Dedifferentiated amniotic fluid mesenchymal stem cell (primary cell): ENCODE measurements at regions not wholly inside any gene's neighbourhood (a gene's known extent, or its start where the extent isn't known, plus 50 kb on each side); places are given as distances from the start of the nearest gene placed in this dataset.

Source experiments
- DNase-seq: peaks from one replicate; pipeline ENCODE4 v3.0.0-alpha.2; 2016; ENCODE audit errors: extremely low spot score

DNA sequence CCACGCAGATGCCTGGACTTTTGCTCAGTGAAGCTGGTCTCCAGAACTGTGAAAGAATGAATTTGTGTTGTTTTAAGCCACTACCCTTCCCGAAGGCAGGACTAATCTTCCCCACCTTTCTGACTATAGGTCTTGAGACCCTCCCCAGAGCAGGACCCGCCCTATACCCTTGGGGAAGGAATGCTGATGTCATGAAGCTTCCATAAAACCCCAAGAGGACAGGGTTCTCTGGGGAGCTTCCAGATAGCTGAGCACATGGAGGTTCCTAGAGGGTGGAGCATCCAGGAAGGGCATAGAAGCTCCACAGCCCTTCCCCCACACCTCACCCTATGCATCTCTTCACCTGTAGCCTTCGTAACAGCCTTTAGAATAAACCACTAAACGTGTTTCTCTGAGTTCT is 287.8 kb downstream of the SOX9 start:
- DNase-seq, result no peak

DNA sequence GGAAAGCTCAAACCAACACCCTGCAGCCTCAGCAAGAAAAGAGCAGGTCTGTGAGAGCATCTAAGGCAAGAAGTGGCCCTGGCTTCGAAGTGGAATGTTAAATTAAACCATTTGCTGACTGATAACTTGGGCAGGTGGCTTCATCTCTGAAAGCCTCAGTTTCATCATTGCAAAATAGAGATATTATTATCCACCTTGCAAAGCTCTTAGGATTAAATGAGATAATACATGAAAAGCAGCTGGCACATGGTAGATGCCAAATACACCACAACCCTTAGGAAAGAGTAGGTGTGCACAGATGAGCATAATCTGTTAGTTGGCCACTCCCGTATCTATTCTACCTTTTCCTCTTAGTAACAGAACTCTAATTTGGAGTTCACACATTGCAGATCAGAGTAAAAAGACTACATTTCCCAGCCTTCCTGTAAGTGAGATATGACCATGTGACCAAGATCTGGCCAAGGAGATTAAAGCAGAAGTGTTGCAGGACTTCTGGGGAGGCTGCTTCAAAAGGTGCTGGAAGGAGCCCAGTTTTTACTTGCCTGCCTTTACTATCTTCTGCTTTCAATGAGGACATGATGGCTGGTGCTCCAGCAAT is 288.7 kb downstream of the SOX9 start:
- no peak for DNase-seq

DNA sequence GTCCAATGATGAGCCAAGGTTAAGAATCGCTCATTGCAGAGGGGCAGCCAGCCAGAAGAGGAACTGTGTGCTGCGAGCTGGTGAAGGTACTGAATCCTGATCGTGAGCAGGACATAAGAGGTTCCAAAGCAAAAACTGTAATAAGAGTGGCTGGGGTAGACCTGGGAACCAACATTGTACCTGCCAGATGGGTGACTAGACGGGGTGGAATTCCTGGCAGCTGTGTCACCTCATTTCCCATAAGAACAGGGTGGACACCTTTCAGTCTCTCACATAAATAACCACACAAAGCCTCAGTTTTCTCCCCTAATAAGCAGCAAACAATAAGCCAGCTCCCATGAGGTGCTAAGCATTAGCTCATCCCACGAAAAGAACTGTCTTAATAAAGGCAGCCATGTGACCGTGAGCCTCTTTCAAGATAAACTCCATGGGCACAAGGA is 290.3 kb downstream of the SOX9 start:
- DNase-seq, result no peak

DNA sequence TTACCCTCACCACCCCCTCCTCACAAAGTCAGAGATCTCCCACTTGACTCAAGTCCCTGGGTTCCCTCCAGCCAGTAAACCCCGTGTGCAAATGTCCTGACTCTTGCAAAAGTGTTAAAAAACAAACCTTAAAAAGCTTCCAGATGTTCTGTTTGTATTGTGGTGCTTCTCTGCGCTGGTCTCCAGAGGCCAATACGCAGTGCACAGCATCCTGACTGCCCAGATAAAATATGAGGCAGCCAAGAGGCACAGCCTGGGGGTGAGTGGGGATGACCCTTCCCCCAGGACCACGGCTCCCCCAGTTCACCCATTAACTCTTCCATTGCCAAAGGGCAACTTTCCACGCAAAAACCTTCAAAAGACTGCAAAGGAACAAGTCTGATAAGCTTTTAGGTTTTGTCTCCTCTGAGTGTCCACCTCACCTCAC is 291.8 kb downstream of the SOX9 start:
- no peak for DNase-seq

DNA sequence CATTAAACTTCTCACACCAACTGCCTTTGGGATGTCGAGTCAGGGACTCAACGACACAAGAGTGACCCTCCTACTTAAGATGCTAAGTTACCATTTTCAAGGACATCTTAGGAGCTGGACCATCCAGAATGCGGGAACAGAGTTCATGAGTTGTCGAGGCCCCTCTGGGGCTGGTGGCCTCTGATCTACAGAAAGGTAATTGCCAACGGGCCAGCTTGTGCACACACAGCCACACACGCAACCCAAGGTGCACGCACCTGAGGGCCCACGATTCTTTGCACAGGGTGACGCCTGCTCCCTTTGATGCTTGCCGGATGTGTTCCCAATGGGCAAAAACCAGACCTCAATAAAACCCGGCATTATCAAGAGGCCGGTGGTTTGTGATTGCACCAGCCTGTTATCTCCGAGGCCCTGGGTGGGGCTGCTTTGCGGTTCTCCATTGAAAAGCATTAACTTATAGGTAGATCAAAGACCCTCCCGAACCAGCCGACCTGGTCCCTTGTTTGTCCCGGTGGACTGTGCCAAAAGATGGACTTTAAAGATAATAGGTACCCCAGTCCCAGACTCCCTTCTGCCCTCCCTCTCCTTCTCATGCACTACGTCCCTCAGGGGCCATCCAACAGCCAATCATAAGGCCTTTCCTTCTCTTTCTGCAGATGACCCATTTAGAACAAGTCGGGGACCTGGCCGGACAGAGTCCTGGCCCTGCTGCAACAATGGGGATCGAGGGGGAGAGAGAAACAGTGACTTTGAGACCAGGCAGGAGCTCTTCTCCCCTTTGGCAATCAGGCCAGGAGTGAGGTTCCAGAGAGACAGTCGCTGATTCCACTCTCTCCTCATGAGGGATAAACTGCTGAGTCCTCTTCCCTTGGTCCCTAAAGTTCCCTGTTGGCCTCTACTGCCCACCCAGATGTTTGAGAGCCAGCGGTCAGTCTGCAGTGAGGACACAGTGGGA is 292.5 kb downstream of the SOX9 start:
- no peak for DNase-seq

DNA sequence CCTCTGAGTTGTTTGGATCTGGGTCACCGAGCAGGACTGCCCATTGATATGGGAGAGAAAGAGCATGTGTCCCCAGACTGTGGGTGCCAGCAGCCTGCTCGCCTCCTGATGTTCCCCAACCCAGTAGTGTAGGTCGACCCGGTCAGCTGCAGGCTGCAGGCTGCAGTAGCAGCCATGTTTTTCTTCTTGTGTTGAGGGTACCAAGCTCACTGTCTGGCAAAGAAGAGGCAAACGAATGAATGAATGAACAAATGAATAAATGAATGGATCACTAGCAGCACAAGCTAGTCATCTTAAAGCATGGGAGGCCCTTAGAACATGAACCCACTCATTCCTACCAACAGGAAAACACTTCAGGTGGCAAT is 293.2 kb downstream of the SOX9 start:
- no peak for DNase-seq

DNA sequence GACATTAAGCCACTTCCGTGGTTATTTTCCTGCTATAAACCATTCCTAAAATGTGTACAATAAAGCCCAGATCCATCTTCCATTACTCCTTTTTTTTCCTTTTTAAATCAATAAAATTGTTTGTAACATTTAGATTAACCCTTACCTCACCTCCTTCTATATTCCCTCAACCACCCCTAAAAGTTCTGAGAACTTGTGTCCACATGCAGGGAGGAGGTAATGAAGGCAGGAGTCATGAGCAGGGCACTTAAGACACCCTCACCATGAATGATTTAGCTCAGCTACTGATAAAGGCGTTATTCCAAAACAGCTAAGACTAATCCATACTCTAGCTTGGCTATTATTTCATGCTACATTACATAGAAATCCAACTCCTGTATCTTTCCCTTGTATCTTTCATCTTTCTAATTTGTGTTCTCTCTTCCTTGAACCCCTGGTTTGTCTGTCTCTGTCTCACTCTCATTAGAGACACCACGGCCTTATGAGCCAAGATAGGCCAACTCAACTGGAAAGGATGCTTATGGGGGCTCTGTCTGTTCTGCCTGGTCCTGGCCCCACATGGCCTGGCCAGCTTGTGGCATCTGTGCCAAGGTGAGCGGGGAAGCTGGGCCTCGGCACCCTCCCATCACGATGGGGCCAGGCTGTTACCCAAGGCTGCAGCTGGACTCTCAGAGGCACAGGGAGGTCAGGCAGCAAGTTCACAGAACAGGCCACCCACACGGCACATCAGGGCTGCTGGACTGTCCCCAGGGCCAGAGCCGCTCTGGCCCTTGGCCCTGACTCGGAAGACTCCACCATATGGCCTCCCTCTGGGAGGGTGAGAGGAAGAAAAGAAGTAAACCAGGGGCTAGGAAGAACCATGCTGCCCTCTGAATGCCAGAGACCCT is 294.4 kb downstream of the SOX9 start:
- DNase-seq, result no peak

DNA sequence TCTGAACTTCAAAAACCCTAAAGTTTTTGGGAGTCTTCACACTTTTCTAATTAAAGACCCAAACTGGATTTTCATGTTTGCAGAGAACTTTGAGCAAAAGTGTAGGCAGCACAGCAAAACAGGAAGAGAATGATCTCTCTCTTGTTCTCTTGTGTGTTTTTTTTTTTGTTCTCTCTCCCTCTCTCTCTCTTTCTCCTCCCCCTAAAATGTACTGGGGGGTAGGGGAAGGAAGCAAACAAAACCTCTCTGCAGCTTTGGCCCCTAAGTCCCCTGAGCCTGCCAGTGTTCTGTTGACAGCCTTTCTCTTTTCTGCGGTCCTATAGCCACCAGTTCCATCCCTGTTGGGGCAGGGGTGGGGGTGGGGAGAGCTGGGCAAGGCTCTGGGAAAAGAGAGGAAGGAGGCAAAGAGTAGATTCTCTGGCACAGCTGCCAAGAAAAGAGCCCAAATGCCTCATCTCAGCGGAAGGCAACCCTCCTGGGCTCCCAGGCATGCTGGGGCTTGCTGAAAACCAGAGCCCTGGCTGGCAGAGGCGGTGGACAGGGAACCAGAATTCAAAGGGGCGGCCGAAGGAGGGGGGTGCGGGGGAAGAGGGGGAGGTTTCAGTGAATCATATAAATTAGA is 295.3 kb downstream of the SOX9 start:
- DNase-seq, result no peak

DNA sequence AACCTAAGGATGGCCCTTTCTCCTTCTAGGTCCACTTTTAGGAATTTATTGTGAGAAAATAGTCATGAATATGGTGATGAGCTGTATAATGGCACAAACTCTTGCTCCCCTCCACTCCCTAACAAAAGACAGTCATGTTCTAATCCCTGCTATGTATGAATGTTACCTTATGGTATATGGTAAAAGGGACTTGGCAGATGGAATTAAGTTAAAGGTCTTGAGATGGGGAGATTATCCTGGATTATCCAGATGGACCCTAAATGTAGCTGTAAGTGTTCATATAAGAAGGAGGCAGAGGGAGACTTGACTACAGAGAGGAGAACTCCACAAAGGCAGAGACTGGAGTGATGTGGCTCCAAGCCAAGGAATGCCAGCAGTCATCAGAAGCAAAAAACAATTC is 296.1 kb downstream of the SOX9 start:
- no peak for DNase-seq

DNA sequence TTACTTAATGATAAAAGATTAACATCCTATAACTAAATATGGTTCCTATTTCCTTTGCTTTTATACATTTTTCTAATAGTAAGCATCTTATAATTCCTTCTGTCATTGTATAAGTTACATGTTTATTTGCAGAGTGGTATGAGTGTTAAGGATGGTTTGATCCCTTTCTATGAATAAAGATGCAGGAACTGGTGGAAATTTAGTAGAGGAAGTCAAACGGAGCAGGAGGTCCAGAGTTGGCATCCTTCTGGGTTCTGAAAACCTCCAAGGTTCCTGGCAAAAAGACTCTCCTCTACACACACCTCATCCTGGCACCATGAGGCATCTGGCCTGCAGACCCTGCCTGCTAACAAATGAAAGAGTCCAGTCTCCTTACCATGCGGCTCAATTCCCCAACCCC is 296.8 kb downstream of the SOX9 start:
- no peak for DNase-seq

DNA sequence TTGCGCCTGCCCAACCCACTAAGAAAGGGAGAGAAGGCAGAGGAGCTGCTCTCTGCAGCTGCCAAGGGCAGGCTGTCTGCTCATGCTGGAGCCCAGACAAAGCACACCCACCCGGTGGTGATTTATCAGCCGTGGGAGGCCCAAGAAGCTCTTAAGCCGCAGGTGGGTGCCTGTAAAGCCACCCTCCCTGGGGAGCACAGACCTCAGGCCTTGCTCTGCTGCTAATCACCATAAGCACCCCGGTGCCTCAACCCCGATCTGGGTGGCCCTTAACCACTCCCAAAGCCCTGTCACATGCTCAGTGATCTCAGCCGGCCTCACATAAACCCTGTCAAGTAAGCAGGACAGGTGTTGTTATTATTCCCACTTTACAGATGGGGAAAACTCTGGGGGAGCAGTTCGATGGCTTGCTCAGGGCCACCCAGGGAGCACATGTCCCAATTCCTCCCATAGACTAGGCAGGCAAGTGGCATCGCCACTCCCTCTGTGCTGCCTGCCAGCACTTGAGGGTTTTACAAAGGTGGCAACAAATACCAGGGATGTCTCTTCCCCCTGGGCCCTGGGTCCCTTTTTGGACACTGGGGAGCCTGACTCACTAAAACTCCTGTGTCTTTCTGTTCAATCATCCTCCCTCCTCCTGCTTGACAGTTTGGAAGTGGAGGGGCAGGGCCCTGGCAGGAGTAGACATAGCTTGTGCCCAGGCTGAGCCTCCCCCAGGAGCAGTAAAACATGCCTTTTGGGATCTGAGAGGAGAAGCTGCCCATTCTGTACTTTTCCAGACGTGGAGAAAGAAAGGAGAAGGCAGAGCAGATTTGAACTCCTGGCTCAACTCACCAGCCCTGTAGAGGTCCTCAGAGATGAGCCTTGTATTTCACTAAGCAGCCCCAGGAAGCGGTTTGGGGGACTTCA is 299.3 kb downstream of the SOX9 start:
- no peak for DNase-seq

DNA sequence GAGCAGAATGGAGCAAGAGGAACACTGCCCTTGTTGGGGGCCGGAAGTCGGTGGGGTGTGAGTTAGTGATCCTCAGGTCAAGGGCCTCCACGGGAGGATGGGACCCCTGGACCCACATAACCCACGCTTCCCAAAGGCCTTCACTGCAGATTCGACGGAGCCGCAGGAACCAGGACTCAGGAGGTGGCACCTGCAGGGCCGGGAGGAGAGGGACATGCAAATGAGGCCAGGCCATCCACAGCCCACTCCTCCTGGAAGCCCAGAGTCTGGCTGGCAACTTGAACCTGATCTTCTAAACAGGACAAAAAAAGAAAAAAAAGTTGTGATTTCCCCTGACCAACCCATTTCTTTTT is 299.9 kb downstream of the SOX9 start:
- no peak for DNase-seq

DNA sequence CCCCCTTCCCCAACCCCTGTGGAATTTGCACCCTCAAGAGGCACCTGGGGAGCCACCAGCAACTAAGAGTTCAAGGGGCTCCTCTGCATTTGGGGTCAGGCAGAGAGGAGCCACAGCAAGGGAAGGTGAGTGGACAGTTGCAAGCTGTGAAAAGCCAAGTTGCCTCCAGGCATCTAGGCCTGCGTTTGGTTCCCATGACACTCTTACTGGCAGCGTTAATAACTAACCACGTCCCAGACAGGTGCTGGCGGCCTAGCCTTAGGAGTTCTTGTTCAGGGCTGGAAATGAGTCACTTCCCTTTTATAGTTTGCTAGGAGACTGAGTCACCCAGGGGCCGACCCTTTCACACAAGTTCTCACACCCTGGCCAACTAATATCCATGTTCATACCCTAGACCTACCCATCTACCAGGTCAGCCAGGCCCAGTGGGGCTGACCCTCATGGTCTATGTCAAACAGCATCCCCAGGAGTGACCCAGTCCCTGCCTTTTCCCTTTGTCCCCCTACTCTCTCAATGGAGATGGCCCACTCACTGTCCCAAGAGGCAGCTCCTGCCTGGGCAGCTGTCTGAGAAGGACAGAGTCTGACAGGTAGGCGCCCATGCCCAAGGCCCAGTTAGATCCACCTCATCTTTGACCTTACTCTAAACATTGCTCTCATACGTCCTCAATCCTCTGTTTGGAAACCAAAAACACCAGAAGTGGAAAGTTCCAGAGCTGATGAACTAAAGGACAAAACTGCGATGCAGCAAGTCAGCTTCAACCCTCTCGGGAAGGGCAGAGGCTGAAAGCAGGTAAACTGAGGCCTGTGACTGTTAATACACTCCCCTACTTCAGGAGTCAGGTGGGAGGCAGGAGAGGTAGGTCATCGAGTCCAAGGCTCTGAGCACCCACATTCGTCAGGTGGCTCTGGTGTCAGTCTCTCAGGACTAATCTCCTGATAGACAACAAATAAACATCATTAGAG is 300.6 kb downstream of the SOX9 start:
- DNase-seq, result no peak

DNA sequence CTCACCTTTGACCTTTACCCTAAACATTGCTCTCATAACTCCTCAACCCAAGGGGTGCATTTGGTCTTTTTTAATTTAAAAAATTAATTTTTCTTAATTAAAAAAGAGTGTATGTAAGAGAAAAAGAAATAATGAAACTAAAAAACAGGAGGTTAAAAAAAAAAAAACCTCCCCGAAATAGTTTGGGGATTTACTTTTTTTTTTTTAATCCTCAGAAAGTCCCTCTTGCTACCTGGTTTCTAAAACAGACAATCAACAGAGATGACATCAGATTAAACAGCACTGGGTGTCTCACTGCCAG is 301.3 kb downstream of the SOX9 start:
- no peak for DNase-seq

DNA sequence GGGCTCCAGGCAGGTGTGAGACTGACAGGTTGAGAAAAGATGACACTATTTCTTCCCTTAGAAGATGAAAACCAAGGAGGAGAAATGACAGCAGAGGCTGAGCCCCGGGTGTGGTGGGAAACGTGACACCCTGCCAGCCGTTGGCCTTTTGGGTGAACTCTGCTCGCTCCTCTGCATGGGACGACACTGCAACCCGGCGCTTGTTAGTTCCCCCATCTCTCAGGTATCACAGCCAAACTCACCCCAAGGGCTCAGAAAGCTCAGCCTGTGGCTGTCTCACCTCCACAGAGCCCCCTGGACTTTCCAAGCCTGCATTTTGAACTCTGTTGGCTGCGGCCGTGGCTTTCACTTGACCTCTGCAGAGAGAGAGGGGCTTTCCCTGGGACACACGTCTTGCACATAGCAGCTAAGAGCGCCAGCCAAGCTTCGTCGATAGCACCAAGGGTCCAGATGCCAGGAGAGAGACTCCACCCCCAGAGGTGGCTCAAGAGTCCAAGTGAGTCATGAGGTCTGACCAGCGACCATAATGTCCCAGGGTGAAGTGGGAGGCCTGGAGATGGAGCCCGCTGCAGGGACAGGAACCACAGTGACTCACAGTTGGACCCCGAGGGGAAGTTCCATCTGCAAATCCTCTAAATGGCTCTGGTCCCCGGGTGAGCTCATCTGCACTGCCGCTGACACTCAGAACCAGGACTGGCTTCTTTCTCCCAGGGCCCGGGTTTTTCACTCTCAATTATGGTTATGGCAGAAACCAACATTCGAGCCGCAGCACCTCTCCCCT is 301.9 kb downstream of the SOX9 start:
- DNase-seq, result peak; percentile 63

DNA sequence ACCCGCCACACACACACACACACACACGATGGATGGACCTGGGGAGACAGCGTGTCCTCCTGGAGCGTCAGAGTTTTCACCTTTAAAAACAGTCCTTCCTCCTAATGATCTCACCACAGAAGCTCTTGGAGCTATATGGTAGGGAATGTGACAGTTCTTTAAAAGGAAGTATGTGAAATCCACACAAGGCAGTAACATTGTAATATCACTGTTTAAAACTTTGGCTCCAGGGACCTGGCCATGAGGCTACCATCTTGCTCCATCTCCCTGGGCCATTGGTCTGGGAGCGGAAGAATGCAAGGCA is 302.4 kb downstream of the SOX9 start:
- DNase-seq, result no peak

DNA sequence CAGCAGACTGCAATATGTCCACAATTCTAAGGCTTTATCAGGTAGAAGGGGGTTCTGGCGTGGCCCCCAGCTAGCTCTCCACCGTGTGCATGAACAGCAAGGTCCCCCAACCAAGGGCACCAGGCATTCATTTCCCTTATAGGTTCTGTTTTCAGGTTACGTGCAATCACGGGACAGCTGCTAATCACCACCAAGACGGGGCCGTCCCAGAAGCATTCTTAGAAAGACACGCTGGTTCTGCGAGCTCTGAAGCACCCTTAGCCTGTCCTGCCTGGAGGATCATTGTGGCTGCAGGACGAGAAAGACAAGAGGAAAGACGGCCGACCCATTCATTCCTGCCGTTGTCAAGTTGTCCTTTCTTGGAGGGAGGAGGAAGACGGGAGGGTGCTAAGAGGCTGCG is 302.9 kb downstream of the SOX9 start:
- DNase-seq, result no peak

DNA sequence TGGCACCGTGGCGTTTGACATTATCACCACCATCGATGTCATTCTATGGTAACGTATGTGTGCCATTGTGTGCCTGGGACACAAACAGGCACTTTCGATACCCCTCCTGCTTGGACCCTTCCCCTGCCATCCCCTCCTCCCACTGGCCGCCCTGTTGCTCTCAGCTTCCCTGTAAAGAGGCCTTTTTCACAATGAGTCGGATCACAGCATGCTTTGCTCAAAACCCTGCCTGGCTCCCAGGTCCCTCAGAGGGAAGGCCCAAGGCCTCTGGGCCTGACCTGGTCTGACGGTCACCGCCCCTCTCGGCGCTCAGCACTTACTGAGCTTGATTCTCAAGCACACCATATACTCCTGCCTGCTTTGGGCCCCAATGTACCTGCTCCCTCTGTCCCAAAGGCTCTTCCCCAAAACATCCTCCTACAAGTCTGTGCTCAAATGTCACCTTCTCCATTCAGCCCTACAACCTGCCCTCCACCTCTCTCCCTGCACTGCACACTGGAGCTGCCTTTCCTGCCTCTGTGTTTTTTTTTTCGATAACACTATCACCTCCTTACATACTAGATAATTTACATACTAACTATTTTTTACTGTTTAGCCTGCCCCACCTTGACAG is 303.8 kb downstream of the SOX9 start:
- no peak for DNase-seq
